ENCODE measurements at regions not wholly inside any gene's neighbourhood (a gene's known extent, or its start where the extent isn't known, plus 50 kb on each side); places are given as distances from the start of the nearest gene placed in this dataset.

- TF ChIP-seq POLR2A (IDR thresholded peaks at IDR 0.05) (no peak), CTCF (IDR thresholded peaks at IDR 0.05) (no peak), EP300 (IDR thresholded peaks at IDR 0.05) (no peak)
These were observed 952.4 kb downstream of the PCDH17 start for GRCh38 chr13:58583966-58584365.
